Stimulated activated CD8-positive, alpha-beta memory T cell treated with anti-CD3 and anti-CD28 coated beads, Interleukin-4, amount 100 ng/mL, for 48 hours (primary cell): ENCODE measurements at regions not wholly inside any gene's neighbourhood (a gene's known extent, or its start where the extent isn't known, plus 50 kb on each side); places are given as distances from the start of the nearest gene placed in this dataset.
"Not testable (repeated sequence)": the region's sequence is repeated elsewhere in the genome, so short reads cannot be mapped to it uniquely, and the experiment has no call there.

Experiments
- DNase-seq: peaks from one replicate; pipeline ENCODE4 v3.0.0-alpha.2; 2020

- DNase-seq = no peak
Observed at GRCh38 chr22:22946131-22946530, 58.5 kb downstream of the IGLL5 start.

- no peak for DNase-seq
Observed at GRCh38 chr22:22948651-22949571, 61.3 kb downstream of the IGLL5 start.

- no peak for DNase-seq
Observed at GRCh38 chr22:22949953-22950352, 62.3 kb downstream of the IGLL5 start.

DNA sequence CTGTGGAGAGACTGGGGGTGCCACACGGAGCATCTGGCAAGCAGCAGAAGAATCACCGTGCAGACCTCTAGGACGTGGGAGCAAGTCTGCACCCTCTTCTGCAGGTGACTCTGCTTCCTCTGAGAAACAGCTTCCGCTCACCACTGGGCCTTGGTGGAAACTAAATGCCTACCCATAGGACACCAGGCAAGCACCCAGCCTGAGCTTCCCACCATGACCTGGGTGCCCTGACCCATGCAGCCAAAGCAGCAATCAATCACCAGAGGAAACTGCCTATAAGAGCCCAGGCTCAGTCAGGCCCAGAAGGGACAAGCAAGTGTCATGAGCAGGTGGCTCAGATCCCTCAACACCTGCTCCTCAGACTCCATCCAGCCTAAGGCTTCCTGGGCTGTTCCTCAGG lies 63.4 kb downstream of the IGLL5 start:
- no peak for DNase-seq

GRCh38 chr22:22952531-22953280 lies 65.1 kb downstream of the IGLL5 start:
- no peak for DNase-seq

GRCh38 chr22:22953791-22954190 lies 66.2 kb downstream of the IGLL5 start:
- DNase-seq = no peak

- DNase-seq = peak; percentile 56
Observed at GRCh38 chr22:22954656-22955055, 67.0 kb downstream of the IGLL5 start.

GRCh38 chr22:22955276-22955798 lies 67.7 kb downstream of the IGLL5 start:
- no peak for DNase-seq

DNA sequence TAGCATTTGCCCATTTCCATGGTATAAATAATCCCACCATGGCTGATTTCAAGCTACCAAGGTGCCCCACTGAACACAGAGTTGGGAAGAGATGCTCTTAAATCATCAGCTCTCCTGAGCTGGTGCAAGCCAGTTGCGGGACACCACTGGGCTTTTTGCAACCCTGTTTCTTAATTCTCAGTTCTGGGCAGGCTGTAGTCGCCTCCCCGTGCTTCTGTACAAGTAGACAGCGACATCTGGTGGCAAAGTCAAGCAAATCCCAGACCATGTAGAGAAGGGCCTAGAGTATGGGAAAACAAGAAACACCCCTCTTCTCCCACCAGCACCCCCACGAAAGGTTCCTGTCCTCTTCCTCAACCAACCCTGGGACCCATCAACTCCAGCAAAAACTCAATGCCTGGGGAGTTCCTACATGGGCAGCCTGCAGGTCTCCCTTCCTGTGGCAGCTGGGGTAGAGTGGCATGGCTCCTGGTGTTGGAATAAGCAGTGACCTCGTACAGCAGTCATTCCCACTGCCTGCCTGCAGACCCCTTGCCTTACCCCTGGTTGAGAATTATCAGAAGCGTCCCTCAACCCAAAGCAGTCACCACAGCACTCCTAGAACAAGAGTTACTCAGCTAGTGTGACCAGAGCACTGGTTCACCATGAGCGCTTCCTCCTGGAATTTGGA lies 68.4 kb downstream of the IGLL5 start:
- DNase-seq = peak; percentile 71

DNA sequence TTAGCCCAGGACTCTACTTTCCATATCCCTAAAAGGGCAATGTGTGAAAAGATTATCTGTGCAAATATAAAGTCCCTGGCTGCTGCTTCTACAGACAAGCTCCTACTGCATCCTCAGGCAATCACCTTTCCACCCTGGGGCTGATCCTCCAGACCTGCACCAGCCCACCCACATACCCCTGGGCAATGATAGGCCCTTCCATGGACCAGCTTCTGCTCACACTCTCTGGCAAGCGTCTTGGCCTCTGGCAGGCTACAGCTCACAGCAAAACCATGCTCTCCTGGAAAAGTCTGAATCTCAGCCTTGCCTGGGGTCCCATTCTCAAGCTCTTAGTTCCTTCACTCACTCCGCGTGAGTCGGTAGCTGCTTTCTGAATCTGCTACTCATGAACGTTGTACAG lies 69.5 kb downstream of the IGLL5 start:
- no peak for DNase-seq

DNA sequence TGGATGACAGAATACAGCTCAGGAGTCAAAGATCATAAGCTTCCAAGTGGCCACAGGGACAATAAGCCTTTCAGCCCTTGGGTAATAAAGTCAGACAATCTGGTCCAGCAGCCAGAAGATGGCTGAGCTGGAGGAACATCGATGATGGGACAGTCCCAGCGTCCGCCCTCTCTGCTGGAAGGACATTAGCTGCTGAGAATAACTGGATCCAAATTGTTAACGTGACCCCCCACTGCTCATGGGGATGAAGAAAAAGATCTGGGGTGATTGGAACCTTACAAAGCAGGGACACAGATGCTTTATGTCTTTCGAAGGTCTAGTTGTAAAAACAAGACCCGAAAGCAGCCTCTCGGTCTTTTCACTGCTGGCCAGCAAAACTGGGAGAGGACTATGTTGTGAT lies 71.0 kb downstream of the IGLL5 start:
- DNase-seq = no peak

- DNase-seq = peak; percentile 85
Observed at GRCh38 chr22:22959147-22959827, 71.7 kb downstream of the IGLL5 start.

GRCh38 chr22:22960307-22960706 lies 72.7 kb downstream of the IGLL5 start:
- DNase-seq = no peak

DNA sequence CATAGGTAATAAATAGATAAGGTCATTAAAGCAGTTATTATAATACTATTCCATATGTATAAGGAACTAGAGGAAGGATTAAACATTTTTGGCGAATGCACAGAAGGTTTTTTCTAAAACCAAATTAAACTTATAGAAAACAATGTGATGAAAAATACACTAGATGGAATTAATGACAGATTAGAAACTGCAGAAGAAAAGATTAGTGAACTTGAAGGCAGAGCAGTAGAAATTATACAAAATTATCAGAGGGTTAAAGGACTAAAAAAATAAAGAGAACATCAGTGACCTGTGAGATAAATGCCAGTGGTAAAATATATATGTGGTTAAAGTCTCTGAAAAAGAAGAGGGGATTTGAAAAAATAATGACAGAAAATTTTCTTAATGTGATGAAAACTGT lies 74.0 kb downstream of the IGLL5 start:
- no peak for DNase-seq

DNA sequence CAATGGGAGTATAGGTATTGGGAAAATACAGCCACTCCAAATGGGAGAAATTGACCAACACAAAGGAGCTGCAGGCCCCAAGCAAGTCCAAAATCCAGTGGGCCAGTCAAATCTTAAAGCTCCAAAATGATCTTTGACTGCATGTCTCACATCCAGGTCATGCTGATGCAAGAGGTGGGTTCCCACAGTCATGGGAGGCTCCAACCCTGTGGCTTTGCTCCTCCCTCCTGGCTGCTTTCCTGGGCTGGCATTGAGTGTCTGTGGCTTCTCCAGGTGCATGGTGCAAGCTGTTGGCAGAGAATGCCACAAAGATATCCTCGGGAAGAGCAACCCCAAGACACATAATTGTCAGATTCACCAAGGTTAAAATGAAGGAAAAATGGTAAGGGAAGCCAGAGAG lies 80.8 kb downstream of the IGLL5 start:
- DNase-seq = no peak

- DNase-seq = not testable (repeated sequence)
Observed at GRCh38 chr22:22972605-22973004, 85.0 kb downstream of the IGLL5 start.

GRCh38 chr22:22973336-22973735 lies 85.7 kb downstream of the IGLL5 start:
- DNase-seq = no peak

- DNase-seq = no peak
Observed at GRCh38 chr22:22974156-22974555, 86.5 kb downstream of the IGLL5 start.

DNA sequence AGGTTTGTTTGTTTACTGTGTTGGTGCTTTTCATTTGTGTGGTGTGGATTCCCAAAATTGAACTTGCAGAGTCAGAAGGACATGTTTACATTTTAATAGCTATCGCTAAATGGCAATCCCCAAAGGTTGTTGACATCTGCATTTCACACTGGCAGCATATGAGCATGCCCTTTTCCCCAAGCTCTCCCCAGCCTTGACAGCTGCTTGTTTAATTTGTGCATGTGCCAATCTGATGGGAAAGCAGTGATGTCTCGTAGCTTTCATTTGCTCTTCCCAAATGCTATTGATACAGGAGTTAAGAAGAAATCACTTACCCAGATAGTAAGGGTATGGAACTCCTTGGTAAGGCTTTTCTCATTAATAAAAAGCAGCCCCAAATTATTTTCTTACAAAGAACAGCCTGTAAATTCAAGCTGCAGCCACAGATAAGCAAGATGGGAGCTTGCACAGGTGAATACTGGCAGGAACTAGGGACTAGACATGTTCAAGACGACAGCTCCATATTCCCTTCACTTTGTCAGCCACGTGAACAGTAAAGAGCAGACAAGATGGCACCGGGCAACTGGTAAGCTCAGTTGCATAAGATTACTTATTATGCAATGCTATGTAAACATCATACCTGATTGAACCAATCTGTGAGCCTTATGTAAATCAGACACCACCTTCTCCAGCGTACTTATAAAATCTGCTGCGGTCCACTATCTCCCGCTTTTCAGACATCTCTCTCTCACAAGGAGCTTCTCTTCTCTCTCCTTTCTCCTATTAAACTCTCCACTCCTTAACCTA lies 87.4 kb downstream of the IGLL5 start:
- no peak for DNase-seq

DNA sequence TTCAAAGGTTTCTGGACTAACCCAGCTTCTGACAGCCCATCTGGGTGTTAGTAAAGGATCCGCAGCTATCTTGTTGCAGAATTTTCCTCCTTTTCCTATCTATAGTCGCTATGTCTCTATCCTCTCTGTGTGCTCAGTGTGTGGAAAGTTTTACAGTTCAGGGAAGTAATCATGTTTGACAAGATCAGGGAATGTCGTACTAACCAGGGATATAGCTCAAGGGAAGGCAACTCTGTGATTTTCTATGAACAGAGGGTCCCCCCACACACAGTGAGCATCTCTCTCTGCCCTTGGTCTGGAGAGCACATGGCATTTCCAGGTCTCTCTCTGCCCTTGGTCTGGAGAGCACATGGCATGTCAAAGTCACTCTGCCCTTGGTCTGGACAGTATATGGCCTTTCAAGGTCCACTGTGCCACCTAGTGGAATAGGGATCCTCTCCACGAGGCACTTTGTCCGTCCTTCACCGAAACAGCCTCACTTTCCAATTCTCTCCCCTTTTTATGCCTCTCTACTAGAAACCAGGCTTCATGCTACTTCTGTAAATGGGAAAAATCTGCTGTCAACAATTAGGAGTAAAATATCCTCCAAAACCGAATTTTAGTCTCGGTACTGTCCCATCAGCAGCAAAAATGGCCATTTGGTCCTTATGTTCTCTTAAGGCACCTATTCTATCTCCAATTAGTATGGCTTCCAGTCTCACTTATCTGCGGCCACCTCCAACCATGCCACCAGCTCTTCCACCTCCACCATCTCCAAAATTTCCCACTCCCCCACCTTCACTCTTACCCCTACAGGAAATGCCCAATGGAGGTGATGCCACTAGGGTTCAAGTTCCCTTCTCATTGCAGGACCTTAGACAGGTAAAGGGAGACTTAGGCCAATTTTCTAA lies 88.7 kb downstream of the IGLL5 start:
- no peak for DNase-seq
